VCaP (cell line): ENCODE measurements at regions not wholly inside any gene's neighbourhood (a gene's known extent, or its start where the extent isn't known, plus 50 kb on each side); places are given as distances from the start of the nearest gene placed in this dataset.

ENCODE experiments used
- H3K27ac ChIP-seq: fragments of 450-650 bp; 2 replicates; pipeline ENCODE4 v1.5.1; 2017
- TF ChIP-seq, protein P1 (sequence below): fragments of 450-650 bp; conservative IDR thresholded peaks from 2 replicates; pipeline ENCODE4 v1.5.1; 2017; ENCODE audit warnings: mild to moderate bottlenecking, moderate library complexity

DNA sequence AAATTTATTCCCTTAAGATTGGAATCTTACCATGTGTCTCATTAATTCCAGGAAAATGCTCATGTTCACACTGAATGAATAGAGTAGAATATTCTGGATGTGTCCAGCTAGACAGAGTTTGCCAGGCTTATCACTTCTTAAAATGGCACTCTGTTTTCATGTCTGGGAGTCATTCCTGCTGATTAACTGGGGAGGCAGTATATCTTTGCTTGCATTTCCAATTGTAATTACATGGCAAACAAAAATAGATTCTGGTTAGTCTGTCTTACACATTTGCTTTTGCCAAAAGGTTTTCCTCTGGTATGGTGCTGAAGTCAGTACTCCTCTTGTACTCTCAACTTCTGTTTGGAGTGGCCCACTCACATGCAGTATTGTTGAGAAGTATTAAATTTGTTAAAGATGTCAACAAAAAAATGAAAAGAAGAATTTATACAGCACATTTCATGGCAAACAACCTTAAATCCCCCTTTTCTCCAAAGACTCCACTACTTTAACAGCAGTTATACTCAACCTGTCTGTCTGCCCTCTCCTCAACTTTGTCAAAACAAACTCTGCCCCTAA is 70.2 kb downstream of the TENT5A start:
- TF ChIP-seq, protein P1, sequence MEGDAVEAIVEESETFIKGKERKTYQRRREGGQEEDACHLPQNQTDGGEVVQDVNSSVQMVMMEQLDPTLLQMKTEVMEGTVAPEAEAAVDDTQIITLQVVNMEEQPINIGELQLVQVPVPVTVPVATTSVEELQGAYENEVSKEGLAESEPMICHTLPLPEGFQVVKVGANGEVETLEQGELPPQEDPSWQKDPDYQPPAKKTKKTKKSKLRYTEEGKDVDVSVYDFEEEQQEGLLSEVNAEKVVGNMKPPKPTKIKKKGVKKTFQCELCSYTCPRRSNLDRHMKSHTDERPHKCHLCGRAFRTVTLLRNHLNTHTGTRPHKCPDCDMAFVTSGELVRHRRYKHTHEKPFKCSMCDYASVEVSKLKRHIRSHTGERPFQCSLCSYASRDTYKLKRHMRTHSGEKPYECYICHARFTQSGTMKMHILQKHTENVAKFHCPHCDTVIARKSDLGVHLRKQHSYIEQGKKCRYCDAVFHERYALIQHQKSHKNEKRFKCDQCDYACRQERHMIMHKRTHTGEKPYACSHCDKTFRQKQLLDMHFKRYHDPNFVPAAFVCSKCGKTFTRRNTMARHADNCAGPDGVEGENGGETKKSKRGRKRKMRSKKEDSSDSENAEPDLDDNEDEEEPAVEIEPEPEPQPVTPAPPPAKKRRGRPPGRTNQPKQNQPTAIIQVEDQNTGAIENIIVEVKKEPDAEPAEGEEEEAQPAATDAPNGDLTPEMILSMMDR, result no peak

DNA sequence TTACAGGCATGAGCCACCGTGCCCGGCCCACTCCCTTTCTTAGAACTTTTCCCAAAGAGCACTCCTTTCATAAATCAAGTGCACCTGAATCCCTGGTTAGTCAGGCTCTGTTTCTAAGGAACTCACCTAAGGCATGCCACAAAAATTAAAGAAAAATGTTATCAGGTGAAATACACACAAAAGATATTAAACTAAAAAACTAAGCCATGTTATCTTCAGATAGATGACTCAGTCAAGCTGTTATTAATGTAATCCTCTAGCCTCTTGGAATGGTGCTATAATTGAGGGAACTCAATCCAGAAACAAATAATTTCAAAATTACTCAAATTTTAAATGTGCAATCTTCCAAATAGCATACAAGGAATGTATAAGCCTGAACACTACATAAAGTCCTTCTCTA is 83.0 kb downstream of the TENT5A start:
- H3K27ac ChIP-seq, result no peak overlapping the region
- TF ChIP-seq, protein P1, result no peak

More for the DNA sequence above, 70.2 kb downstream of the TENT5A start:
- no peak overlapping the region for H3K27ac ChIP-seq

DNA sequence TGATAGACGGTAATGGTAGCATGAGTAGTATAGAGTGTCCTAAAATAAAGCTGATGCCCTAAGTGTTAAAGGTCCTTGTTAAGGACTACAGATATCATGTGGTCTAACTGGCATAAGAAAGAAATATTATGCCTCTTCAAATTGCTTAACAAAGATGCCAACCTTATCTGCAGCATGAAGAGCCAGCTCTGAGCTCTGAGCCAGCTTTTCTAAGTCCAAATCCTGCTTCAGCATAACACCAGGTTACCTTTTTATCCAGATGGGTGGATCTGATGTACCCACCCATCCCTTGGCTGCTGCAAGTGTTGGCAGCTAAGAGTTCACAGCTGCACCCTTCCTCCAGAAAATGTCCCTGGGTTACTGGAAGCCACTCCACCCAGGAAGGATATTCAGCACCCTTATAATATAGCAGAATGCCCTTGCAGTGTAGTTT is 83.8 kb downstream of the TENT5A start:
- TF ChIP-seq, protein P1, result no peak
- H3K27ac ChIP-seq, result no peak overlapping the region

DNA sequence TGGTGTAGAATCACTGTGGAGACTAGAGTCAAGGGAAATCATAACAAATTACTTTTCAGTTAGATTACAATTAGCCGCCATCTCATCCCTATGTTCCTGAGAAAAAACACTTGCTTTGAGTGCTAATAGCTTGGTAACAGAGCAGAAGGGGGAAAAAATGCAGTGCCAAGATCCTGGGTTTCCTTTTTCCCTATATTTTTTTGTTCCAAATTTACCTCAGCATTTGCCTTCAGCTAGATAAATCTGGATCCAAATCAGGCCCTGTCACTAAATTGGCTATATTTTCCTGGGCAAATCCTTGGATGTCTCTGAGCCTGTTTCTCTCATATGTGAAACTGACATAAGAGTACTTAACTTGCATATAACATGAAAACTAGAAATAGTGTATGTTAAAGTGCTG is 86.0 kb downstream of the TENT5A start:
- TF ChIP-seq, protein P1, result no peak
- no peak overlapping the region for H3K27ac ChIP-seq

DNA sequence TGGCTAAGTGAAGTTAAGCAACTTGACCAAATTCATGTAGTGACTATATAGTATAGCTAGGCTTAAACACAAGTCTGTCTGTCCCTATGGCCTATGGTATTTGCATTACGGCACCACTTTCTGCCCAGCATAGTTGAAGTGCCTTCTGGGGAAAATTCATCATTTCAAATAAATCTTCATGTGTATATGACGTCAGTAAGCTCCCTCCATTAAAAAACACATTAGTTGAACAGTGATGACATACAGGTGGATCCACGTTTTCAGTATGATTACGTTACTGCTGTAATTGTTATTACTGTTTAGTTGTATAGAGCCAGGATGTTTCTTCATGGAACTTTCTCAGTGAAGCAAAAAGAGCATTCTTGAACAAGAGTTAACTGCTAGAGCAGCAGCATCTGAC is 96.2 kb downstream of the TENT5A start:
- TF ChIP-seq, protein P1, result no peak
- no peak overlapping the region for H3K27ac ChIP-seq

DNA sequence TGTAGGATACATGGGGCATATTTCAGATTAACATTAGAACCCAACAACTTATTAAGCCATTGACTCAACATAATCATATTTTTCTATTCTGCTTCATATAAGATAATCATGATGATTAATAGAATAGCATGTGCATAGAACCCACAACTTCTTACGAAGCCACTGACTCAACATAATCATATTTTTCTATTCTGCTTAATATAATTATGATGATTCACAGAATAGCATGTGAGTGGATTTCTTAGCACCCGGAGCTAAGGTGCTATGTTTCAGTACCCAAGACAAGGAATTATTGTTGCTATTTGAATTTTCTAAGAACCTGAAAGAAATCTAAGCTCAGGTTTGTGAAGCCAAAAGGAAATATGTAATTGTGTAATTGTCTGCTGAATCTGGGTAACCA is 96.8 kb downstream of the TENT5A start:
- TF ChIP-seq, protein P1, result no peak
- no peak overlapping the region for H3K27ac ChIP-seq

DNA sequence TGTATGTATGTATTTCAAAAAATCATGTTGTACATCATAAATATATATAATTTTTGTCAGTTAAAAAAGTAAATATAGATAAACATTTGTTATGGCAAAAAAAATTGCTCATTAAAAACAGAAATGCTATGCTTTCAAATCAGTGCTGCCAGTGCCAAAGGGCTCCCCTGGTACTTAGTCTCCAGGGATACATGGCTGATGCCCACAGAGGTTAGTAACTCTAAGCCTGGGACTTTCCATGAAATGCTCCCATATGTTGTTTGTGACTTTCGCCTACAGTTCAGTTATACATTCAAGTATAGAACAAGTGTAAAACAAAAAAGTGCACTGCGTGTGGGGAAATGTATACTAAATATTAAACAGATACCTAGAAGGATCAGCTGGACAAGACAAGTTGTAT is 104.0 kb downstream of the TENT5A start:
- H3K27ac ChIP-seq, result no peak overlapping the region
- TF ChIP-seq, protein P1, result no peak
